SK-N-MC (cell line): ENCODE measurements at regions not wholly inside any gene's neighbourhood (a gene's known extent, or its start where the extent isn't known, plus 50 kb on each side); places are given as distances from the start of the nearest gene placed in this dataset.

Experiments used
- EZH2 ChIP-seq: fragments of 200-600 bp; sonication (generic); IDR thresholded peaks from one replicate; pipeline ENCODE4 v1.6.1; 2017; ENCODE audit warnings: antibody characterized with exemption
- POLR2AphosphoS5 ChIP-seq: IDR thresholded peaks from 2 replicates; pipeline ENCODE4 v1.6.1; 2012; ENCODE audit warnings: mild to moderate bottlenecking, low read depth, low read length, borderline replicate concordance

GRCh38 chr17:77323413-77324171 lies 182.8 kb downstream of the SEC14L1 start:
- TF ChIP-seq EZH2 (no peak), POLR2AphosphoS5 (no peak)
